ENCODE measurements at regions not wholly inside any gene's neighbourhood (a gene's known extent, or its start where the extent isn't known, plus 50 kb on each side); places are given as distances from the start of the nearest gene placed in this dataset.

- TF ChIP-seq, protein P1, sequence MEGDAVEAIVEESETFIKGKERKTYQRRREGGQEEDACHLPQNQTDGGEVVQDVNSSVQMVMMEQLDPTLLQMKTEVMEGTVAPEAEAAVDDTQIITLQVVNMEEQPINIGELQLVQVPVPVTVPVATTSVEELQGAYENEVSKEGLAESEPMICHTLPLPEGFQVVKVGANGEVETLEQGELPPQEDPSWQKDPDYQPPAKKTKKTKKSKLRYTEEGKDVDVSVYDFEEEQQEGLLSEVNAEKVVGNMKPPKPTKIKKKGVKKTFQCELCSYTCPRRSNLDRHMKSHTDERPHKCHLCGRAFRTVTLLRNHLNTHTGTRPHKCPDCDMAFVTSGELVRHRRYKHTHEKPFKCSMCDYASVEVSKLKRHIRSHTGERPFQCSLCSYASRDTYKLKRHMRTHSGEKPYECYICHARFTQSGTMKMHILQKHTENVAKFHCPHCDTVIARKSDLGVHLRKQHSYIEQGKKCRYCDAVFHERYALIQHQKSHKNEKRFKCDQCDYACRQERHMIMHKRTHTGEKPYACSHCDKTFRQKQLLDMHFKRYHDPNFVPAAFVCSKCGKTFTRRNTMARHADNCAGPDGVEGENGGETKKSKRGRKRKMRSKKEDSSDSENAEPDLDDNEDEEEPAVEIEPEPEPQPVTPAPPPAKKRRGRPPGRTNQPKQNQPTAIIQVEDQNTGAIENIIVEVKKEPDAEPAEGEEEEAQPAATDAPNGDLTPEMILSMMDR (IDR thresholded peaks at IDR 0.05; ENCODE audit: low read depth, low read length, poor library complexity, severe bottlenecking) = no peak
- TF ChIP-seq EZH2phosphoT487 (IDR thresholded peaks at IDR 0.05; ENCODE audit: borderline replicate concordance, low read length) = no peak
These were observed 355.8 kb upstream of the IL12A start for GRCh38 chr3:159632851-159633250.

Measured in DOHH2 (cell line).